DMS153 treated with DMSO at 0.1 percent for 48 hours (cell line): ENCODE measurements at regions not wholly inside any gene's neighbourhood (a gene's known extent, or its start where the extent isn't known, plus 50 kb on each side); places are given as distances from the start of the nearest gene placed in this dataset.

Source experiments
- DNase-seq: peaks from one replicate; lab custom pipeline; 2025; ENCODE audit not compliant: unreplicated experiment; lab: John Stamatoyannopoulos, UW

GRCh38 chr3:180332608-180333007 is 269.4 kb upstream of the TTC14 start:
- DNase-seq, result no peak

GRCh38 chr3:180335050-180335449 is 266.9 kb upstream of the TTC14 start:
- no peak for DNase-seq

- DNase-seq, result no peak
These were observed 261.6 kb upstream of the TTC14 start for GRCh38 chr3:180340395-180340794.

- DNase-seq, result no peak
These were observed 260.4 kb upstream of the TTC14 start for GRCh38 chr3:180341516-180341915.

GRCh38 chr3:180351601-180352000 is 250.4 kb upstream of the TTC14 start:
- no peak for DNase-seq

GRCh38 chr3:180352261-180352660 is 249.7 kb upstream of the TTC14 start:
- DNase-seq, result no peak

- no peak for DNase-seq
These were observed 247.7 kb upstream of the TTC14 start for GRCh38 chr3:180354214-180354613.

- no peak for DNase-seq
These were observed 243.8 kb upstream of the TTC14 start for GRCh38 chr3:180358179-180358578.

GRCh38 chr3:180359061-180359952 is 242.7 kb upstream of the TTC14 start:
- DNase-seq, result no peak

GRCh38 chr3:180359953-180360279 is 242.0 kb upstream of the TTC14 start:
- DNase-seq, result no peak

- no peak for DNase-seq
These were observed 239.9 kb upstream of the TTC14 start for GRCh38 chr3:180362081-180362480.

GRCh38 chr3:180375831-180376230 is 226.1 kb upstream of the TTC14 start:
- DNase-seq, result no peak

GRCh38 chr3:180378496-180378895 is 223.5 kb upstream of the TTC14 start:
- DNase-seq, result no peak

- no peak for DNase-seq
These were observed 219.3 kb upstream of the TTC14 start for GRCh38 chr3:180382638-180383180.

- DNase-seq, result no peak
These were observed 218.5 kb upstream of the TTC14 start for GRCh38 chr3:180383332-180384020.

GRCh38 chr3:180390313-180390712 is 211.7 kb upstream of the TTC14 start:
- no peak for DNase-seq

GRCh38 chr3:180391001-180391400 is 211.0 kb upstream of the TTC14 start:
- no peak for DNase-seq

- no peak for DNase-seq
These were observed 200.7 kb upstream of the TTC14 start for GRCh38 chr3:180401226-180401625.

- DNase-seq, result no peak
These were observed 199.4 kb upstream of the TTC14 start for GRCh38 chr3:180402471-180403073.

GRCh38 chr3:180403156-180403555 is 198.8 kb upstream of the TTC14 start:
- DNase-seq, result no peak

GRCh38 chr3:180408654-180409053 is 193.3 kb upstream of the TTC14 start:
- DNase-seq, result no peak

GRCh38 chr3:180409170-180409569 is 192.8 kb upstream of the TTC14 start:
- DNase-seq, result no peak
